Endothelial cell of umbilical vein (primary cell): ENCODE measurements at regions not wholly inside any gene's neighbourhood (a gene's known extent, or its start where the extent isn't known, plus 50 kb on each side); places are given as distances from the start of the nearest gene placed in this dataset.

ENCODE experiments used
- BruUV-seq: library from RNA; stranded (reverse); fragments of 400-500 nt; replicated peaks from 2 replicates; lab custom pipeline; 2021; lab: Mats Ljungman, UMichigan
- CTCF ChIA-PET: fragments of 300-600, 350-600 bp; sonication (Branson Sonifier 250); formaldehyde crosslinking; loops from one replicate; lab custom pipeline; 2021; ENCODE audit warnings: antibody characterized with exemption, inconsistent platforms; lab: Charles Lee
- POLR2A ChIA-PET: fragments of 300-600, 350-600 bp; sonication (Branson Sonifier 250); formaldehyde crosslinking; loops from one replicate; lab custom pipeline; 2021; ENCODE audit warnings: antibody characterized with exemption, inconsistent platforms; lab: Charles Lee
- DNase-seq: peaks from one replicate; pipeline ENCODE4 v3.0.0-alpha.2; 2011; ENCODE audit warnings: low read depth, low spot score
- FAIRE-seq: peaks from 2 replicates; lab custom pipeline; 2011; peaks lifted over from hg19 to GRCh38; lab: Jason Lieb, UNC
- H2AFZ ChIP-seq: 2 replicates; pipeline ENCODE4 v1.6.0; 2012; ENCODE audit warnings: low read depth, low read length, control low read depth, inconsistent platforms
- H3K27ac ChIP-seq: 2 replicates; pipeline ENCODE4 v1.5.1; 2011; ENCODE audit warnings: low read depth, mild to moderate bottlenecking, control low read depth, low read length, moderate library complexity; ENCODE audit not compliant: insufficient read depth
- H3K27me3 ChIP-seq, 2 experiments: 2 replicates each; pipeline versions ENCODE4 v1.6.0 to v1.6.1; 2011; ENCODE audit warnings: low read length in 2 of 2, mixed read lengths in 1 of 2; ENCODE audit not compliant: control insufficient read depth in 2 of 2, insufficient read depth in 2 of 2
- H3K36me3 ChIP-seq, 2 experiments: 2 replicates in 1 of 2; 3 replicates in 1 of 2; pipeline ENCODE4 v1.5.1; 2011; ENCODE audit warnings: low read length in 2 of 2, mild to moderate bottlenecking in 1 of 2, moderate library complexity in 1 of 2; ENCODE audit not compliant: control insufficient read depth in 2 of 2, insufficient read depth in 2 of 2; ENCODE audit errors: extremely low read depth in 1 of 2
- H3K4me1 ChIP-seq: 3 replicates; pipeline ENCODE4 v1.5.1; 2011; ENCODE audit warnings: mild to moderate bottlenecking, low read length; ENCODE audit not compliant: control insufficient read depth, insufficient read depth; ENCODE audit errors: extremely low read depth
- H3K4me2 ChIP-seq: 2 replicates; pipeline ENCODE4 v1.6.1; 2011; ENCODE audit warnings: low read length, control low read depth, mixed read lengths; ENCODE audit not compliant: insufficient read depth
- H3K4me3 ChIP-seq, 3 experiments: fragments of 200-600 bp in 1 of 3; sonication (generic), shearing (Covaris generic) in 1 of 3; replicated peaks in 1 of 3; 2 replicates each; pipeline ENCODE4 v1.5.1; 2011 to 2016; ENCODE audit warnings: control low read depth in 3 of 3, low read length in 3 of 3, mild to moderate bottlenecking in 2 of 3, inconsistent platforms in 1 of 3, low read depth in 1 of 3, moderate library complexity in 1 of 3; ENCODE audit not compliant: insufficient read depth in 1 of 3
- H3K79me2 ChIP-seq: 2 replicates; pipeline ENCODE4 v1.6.0; 2012; ENCODE audit warnings: low read length, inconsistent platforms; ENCODE audit not compliant: control insufficient read depth, insufficient read depth
- H3K9ac ChIP-seq: replicated peaks from 2 replicates; pipeline ENCODE3; 2011; ENCODE audit warnings: low read length, control low read depth; ENCODE audit not compliant: insufficient read depth; ENCODE audit errors: extremely low read depth
- H3K9me1 ChIP-seq: replicated peaks from 3 replicates; pipeline ENCODE4 v1.6.0; 2011; ENCODE audit warnings: mild to moderate bottlenecking, low read length; ENCODE audit not compliant: control insufficient read depth, insufficient read depth; ENCODE audit errors: extremely low read depth
- H3K9me3 ChIP-seq: replicated peaks from 2 replicates; pipeline ENCODE4 v1.5.1; 2012; ENCODE audit warnings: low read length, inconsistent platforms; ENCODE audit not compliant: control insufficient read depth, insufficient read depth
- H4K20me1 ChIP-seq: replicated peaks from 2 replicates; pipeline ENCODE3; 2011; ENCODE audit warnings: mild to moderate bottlenecking, low read length; ENCODE audit not compliant: control insufficient read depth, insufficient read depth; ENCODE audit errors: extremely low read depth
- EZH2 ChIP-seq: IDR thresholded peaks from 2 replicates; pipeline ENCODE4 v1.6.1; 2012; ENCODE audit warnings: borderline replicate concordance, low read depth, mild to moderate bottlenecking, moderate library complexity, low read length, inconsistent platforms; ENCODE audit not compliant: severe bottlenecking
- FOS ChIP-seq: IDR thresholded peaks from 2 replicates; pipeline ENCODE4 v1.6.1; 2011; ENCODE audit warnings: mild to moderate bottlenecking, low read length, moderate library complexity, borderline replicate concordance; ENCODE audit not compliant: insufficient read depth
- GATA2 ChIP-seq: IDR thresholded peaks from 2 replicates; pipeline ENCODE4 v1.7.0; 2011; ENCODE audit warnings: low read depth, mild to moderate bottlenecking, moderate library complexity, mixed read lengths, low read length; ENCODE audit not compliant: insufficient read length, insufficient read depth
- JUN ChIP-seq: IDR thresholded peaks from 2 replicates; pipeline ENCODE4 v1.6.1; 2011; ENCODE audit warnings: borderline replicate concordance, low read depth; ENCODE audit not compliant: insufficient read length, insufficient read depth
- MYC ChIP-seq: IDR thresholded peaks from one replicate; pipeline ENCODE4 v1.6.1; 2011; ENCODE audit warnings: mild to moderate bottlenecking, low read depth, low read length
- POLR2A ChIP-seq: IDR thresholded peaks from 2 replicates; pipeline ENCODE4 v1.6.1; 2012; ENCODE audit warnings: low read depth, mild to moderate bottlenecking, control low read depth, low read length
- POLR2AphosphoS5 ChIP-seq: IDR thresholded peaks from 2 replicates; pipeline ENCODE4 v1.6.1; 2012; ENCODE audit warnings: low read depth, mild to moderate bottlenecking, control low read depth, low read length, moderate library complexity; ENCODE audit not compliant: insufficient read depth
- dilution Hi-C: fragments of 300-500 bp; cut with MboI; formaldehyde crosslinking; loops from one replicate; pipeline ENCODE4 v1.15.0; 2019; ENCODE audit warnings: low sequenced_read_pairs; ENCODE audit not compliant: extremely low pct_ligation_motif_present
- intact Hi-C: fragments of 100-400 bp; cut with micrococcal nuclease; formaldehyde crosslinking; loops from one replicate; pipeline ENCODE4 v1.10.0; 2022
- TF ChIP-seq, protein P1 (sequence below), 2 donors: IDR thresholded peaks; 1 replicate in 1 of 2; 2 replicates in 1 of 2; pipeline ENCODE4 v1.5.1; 2011; ENCODE audit warnings: low read length in 2 of 2, mild to moderate bottlenecking in 2 of 2, moderate library complexity in 2 of 2, control low read depth in 1 of 2, inconsistent platforms in 1 of 2, low read depth in 1 of 2; ENCODE audit not compliant: insufficient read depth in 1 of 2; ENCODE audit errors: extremely low read depth in 1 of 2
- TF ChIP-seq, protein P2 (sequence below): IDR thresholded peaks from 2 replicates; pipeline ENCODE4 v1.6.1; 2011; ENCODE audit not compliant: insufficient read depth, insufficient read length

GRCh38 chr22:42328130-42328783 lies 57.8 kb upstream of the TCF20 start:
- Histone ChIP-seq H3K9me1 (no peaks in the 10 kb centered on the region), H3K79me2 (no peaks in the 10 kb centered on the region), H3K27ac (no peak overlapping the region), H2AFZ (no peak overlapping the region), H3K36me3 (no peaks in the 10 kb centered on the region), H4K20me1 (no peaks in the 10 kb centered on the region), H3K4me3 (no peak overlapping the region), H3K4me2 (no peak overlapping the region), H3K27me3 (no peaks in the 10 kb centered on the region), H3K9ac (no peak overlapping the region), H3K4me1 (no peaks in the 10 kb centered on the region), H3K9me3 (no peaks in the 10 kb centered on the region)
- dilution Hi-C loops (no loop called here), intact Hi-C loops (no loop called here)
- FAIRE-seq (no peak), DNase-seq (no peak)
- ChIA-PET CTCF (interaction anchor here (0.7 to 1.6 kb wide), 3 partner anchors 16 to 116 kb away, joined by 3 to 4 read pairs (median 3); no protein-coding TSS in a partner anchor), POLR2A (no interaction called here)
- TF ChIP-seq, protein P1, sequence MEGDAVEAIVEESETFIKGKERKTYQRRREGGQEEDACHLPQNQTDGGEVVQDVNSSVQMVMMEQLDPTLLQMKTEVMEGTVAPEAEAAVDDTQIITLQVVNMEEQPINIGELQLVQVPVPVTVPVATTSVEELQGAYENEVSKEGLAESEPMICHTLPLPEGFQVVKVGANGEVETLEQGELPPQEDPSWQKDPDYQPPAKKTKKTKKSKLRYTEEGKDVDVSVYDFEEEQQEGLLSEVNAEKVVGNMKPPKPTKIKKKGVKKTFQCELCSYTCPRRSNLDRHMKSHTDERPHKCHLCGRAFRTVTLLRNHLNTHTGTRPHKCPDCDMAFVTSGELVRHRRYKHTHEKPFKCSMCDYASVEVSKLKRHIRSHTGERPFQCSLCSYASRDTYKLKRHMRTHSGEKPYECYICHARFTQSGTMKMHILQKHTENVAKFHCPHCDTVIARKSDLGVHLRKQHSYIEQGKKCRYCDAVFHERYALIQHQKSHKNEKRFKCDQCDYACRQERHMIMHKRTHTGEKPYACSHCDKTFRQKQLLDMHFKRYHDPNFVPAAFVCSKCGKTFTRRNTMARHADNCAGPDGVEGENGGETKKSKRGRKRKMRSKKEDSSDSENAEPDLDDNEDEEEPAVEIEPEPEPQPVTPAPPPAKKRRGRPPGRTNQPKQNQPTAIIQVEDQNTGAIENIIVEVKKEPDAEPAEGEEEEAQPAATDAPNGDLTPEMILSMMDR (IDR thresholded peaks at IDR 0.05; ENCODE audit: extremely low read depth in 1 of 2, insufficient read depth in 1 of 2, low read depth in 1 of 2, low read length in 2 of 2): no peak
- TF ChIP-seq MYC: no peak
- no peak for TF ChIP-seq FOS
- no peak for TF ChIP-seq POLR2A
- no peak for TF ChIP-seq POLR2AphosphoS5
- TF ChIP-seq GATA2: no peak
- TF ChIP-seq JUN: no peak
- TF ChIP-seq, protein P2, sequence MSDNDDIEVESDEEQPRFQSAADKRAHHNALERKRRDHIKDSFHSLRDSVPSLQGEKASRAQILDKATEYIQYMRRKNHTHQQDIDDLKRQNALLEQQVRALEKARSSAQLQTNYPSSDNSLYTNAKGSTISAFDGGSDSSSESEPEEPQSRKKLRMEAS: no peak
- TF ChIP-seq EZH2: no peak
- no TSS peak for BruUV-seq
